ENCODE measurements at regions not wholly inside any gene's neighbourhood (a gene's known extent, or its start where the extent isn't known, plus 50 kb on each side); places are given as distances from the start of the nearest gene placed in this dataset.

- no peak for DNase-seq (ENCODE audit: extremely low spot score)
- POLR2A ChIA-PET = no interaction called here
- CTCF ChIA-PET = interaction anchor here (1.2 to 5.0 kb wide), 3 partner anchors 214 to 311 kb away, joined by 3 to 39 read pairs (median 13); no protein-coding TSS in a partner anchor
- TF ChIP-seq CTBP1 (IDR thresholded peaks at IDR 0.05; ENCODE audit: borderline replicate concordance) = no peak
- TF ChIP-seq FOXA1 (IDR thresholded peaks at IDR 0.05) = no peak
- no peak for TF ChIP-seq BHLHE40 (IDR thresholded peaks at IDR 0.05; ENCODE audit: borderline replicate concordance)
- TF ChIP-seq ZNF384 (IDR thresholded peaks at IDR 0.05) = no peak
- no peak for TF ChIP-seq SP1 (IDR thresholded peaks at IDR 0.05)
- no peak for TF ChIP-seq HDGF (IDR thresholded peaks at IDR 0.05; ENCODE audit: borderline replicate concordance)
- no peak for TF ChIP-seq L3MBTL2 (conservative IDR thresholded peaks at IDR 0.05)
- no peak for TF ChIP-seq ELF4 (IDR thresholded peaks at IDR 0.05)
- no peak for TF ChIP-seq FOXM1 (IDR thresholded peaks at IDR 0.05; ENCODE audit: borderline replicate concordance)
- TF ChIP-seq TARDBP (IDR thresholded peaks at IDR 0.05) = no peak
- TF ChIP-seq, protein P1, sequence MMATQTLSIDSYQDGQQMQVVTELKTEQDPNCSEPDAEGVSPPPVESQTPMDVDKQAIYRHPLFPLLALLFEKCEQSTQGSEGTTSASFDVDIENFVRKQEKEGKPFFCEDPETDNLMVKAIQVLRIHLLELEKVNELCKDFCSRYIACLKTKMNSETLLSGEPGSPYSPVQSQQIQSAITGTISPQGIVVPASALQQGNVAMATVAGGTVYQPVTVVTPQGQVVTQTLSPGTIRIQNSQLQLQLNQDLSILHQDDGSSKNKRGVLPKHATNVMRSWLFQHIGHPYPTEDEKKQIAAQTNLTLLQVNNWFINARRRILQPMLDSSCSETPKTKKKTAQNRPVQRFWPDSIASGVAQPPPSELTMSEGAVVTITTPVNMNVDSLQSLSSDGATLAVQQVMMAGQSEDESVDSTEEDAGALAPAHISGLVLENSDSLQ (IDR thresholded peaks at IDR 0.05) = no peak
- no peak for TF ChIP-seq NFRKB (IDR thresholded peaks at IDR 0.05)
- no peak for TF ChIP-seq FOXK2 (IDR thresholded peaks at IDR 0.05)
- no peak for TF ChIP-seq LEF1 (IDR thresholded peaks at IDR 0.05; ENCODE audit: borderline replicate concordance)
- TF ChIP-seq ARNT (IDR thresholded peaks at IDR 0.05) = no peak
These were observed 54.2 kb downstream of the SIX6 start for GRCh38 chr14:60563113-60563512.

GRCh38 chr14:60565211-60565610 is 56.3 kb downstream of the SIX6 start:
- ChIA-PET CTCF (interaction anchor here (0.7 to 5.0 kb wide), 3 partner anchors 216 to 720 kb away, joined by 4 to 39 read pairs (median 6); no protein-coding TSS in a partner anchor), POLR2A (no interaction called here)
- no peak for TF ChIP-seq L3MBTL2 (conservative IDR thresholded peaks at IDR 0.05)
- DNase-seq (ENCODE audit: extremely low spot score) = no peak

DNA sequence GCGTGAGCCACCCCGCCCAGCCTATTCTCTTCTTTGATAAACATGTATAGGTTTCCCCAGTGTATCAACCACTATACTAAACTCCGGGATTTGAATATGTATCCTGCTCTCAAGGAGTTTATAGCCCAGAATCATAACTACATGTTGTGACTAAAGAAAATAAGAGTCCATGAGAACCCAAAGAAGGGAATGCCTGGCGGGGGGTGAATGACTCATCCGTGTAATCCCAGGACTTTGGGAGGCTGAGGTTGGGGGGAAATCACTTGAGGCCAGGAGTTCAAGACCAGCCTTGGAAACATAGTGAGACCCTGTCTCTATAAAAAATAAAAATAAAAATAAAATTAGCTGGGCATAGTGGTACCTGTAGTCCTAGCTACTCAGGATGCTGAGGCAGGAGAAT is 57.2 kb downstream of the SIX6 start:
- DNase-seq (ENCODE audit: extremely low spot score) = no peak
- TF ChIP-seq SUZ12 (IDR thresholded peaks at IDR 0.05) (no peak), LEF1 (IDR thresholded peaks at IDR 0.05; ENCODE audit: borderline replicate concordance) (no peak), HDGF (IDR thresholded peaks at IDR 0.05; ENCODE audit: borderline replicate concordance) (no peak), BHLHE40 (IDR thresholded peaks at IDR 0.05; ENCODE audit: borderline replicate concordance) (no peak), FOXA1 (IDR thresholded peaks at IDR 0.05) (no peak), TARDBP (IDR thresholded peaks at IDR 0.05) (no peak), ZNF384 (IDR thresholded peaks at IDR 0.05) (no peak), L3MBTL2 (conservative IDR thresholded peaks at IDR 0.05) (no peak), SP1 (IDR thresholded peaks at IDR 0.05) (no peak)
- TF ChIP-seq, protein P1 (IDR thresholded peaks at IDR 0.05) = no peak
- POLR2A ChIA-PET = no interaction called here
- CTCF ChIA-PET = interaction anchor here (0.8 kb wide), 1 partner anchor 216 kb away, joined by 3 read pairs; no protein-coding TSS in a partner anchor

- POLR2A ChIA-PET = no interaction called here
- TF ChIP-seq NFRKB (IDR thresholded peaks at IDR 0.05) (no peak), LEF1 (IDR thresholded peaks at IDR 0.05; ENCODE audit: borderline replicate concordance) (no peak), TARDBP (IDR thresholded peaks at IDR 0.05) (no peak), FOXK2 (IDR thresholded peaks at IDR 0.05) (no peak), HDGF (IDR thresholded peaks at IDR 0.05; ENCODE audit: borderline replicate concordance) (no peak), SP1 (IDR thresholded peaks at IDR 0.05) (no peak), CTBP1 (IDR thresholded peaks at IDR 0.05; ENCODE audit: borderline replicate concordance) (no peak), ZNF384 (IDR thresholded peaks at IDR 0.05) (no peak), ELF4 (IDR thresholded peaks at IDR 0.05) (no peak), BHLHE40 (IDR thresholded peaks at IDR 0.05; ENCODE audit: borderline replicate concordance) (no peak), L3MBTL2 (conservative IDR thresholded peaks at IDR 0.05) (no peak), SUZ12 (IDR thresholded peaks at IDR 0.05) (no peak), ARNT (IDR thresholded peaks at IDR 0.05) (no peak), FOXM1 (IDR thresholded peaks at IDR 0.05; ENCODE audit: borderline replicate concordance) (no peak), FOXA1 (IDR thresholded peaks at IDR 0.05) (no peak)
- TF ChIP-seq, protein P1 (IDR thresholded peaks at IDR 0.05) = no peak
- DNase-seq (ENCODE audit: extremely low spot score) = no peak
- CTCF ChIA-PET = no interaction called here
These were observed 65.1 kb downstream of the SIX6 start for GRCh38 chr14:60573943-60574495.

DNA sequence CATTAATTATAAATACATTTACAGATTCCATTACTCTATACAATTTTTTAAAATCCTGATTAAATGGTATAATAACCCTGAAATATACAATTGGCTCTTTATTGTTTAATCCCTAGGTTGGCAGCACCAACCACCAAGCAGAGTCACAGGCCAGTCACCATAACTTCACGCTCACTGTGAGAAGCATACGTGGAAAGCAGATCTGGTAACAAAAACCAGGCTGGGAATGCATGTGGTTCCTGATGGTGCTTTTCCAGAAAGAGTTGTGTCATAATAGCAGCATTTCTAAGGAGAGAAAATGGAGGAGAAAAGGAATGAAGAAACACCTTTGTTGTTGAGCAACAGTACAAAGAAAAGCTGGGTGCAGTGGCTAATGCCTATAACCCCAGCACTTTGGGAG is 66.1 kb downstream of the SIX6 start:
- TF ChIP-seq FOXK2 (IDR thresholded peaks at IDR 0.05) = no peak
- TF ChIP-seq, protein P1 (IDR thresholded peaks at IDR 0.05) = no peak
- TF ChIP-seq CTBP1 (IDR thresholded peaks at IDR 0.05; ENCODE audit: borderline replicate concordance) = no peak
- no peak for TF ChIP-seq ELF4 (IDR thresholded peaks at IDR 0.05)
- TF ChIP-seq FOXM1 (IDR thresholded peaks at IDR 0.05; ENCODE audit: borderline replicate concordance) = no peak
- TF ChIP-seq SP1 (IDR thresholded peaks at IDR 0.05) = no peak
- no peak for TF ChIP-seq SUZ12 (IDR thresholded peaks at IDR 0.05)
- no peak for TF ChIP-seq L3MBTL2 (conservative IDR thresholded peaks at IDR 0.05)
- TF ChIP-seq TARDBP (IDR thresholded peaks at IDR 0.05) = no peak
- TF ChIP-seq NFRKB (IDR thresholded peaks at IDR 0.05) = no peak
- TF ChIP-seq BHLHE40 (IDR thresholded peaks at IDR 0.05; ENCODE audit: borderline replicate concordance) = no peak
- TF ChIP-seq FOXA1 (IDR thresholded peaks at IDR 0.05) = no peak
- no peak for TF ChIP-seq ARNT (IDR thresholded peaks at IDR 0.05)
- no peak for TF ChIP-seq LEF1 (IDR thresholded peaks at IDR 0.05; ENCODE audit: borderline replicate concordance)
- no peak for TF ChIP-seq ZNF384 (IDR thresholded peaks at IDR 0.05)
- TF ChIP-seq HDGF (IDR thresholded peaks at IDR 0.05; ENCODE audit: borderline replicate concordance) = no peak
- ChIA-PET CTCF (interaction anchor here (0.7 kb wide), 1 partner anchor 13 kb away, joined by 4 read pairs; no protein-coding TSS in a partner anchor), POLR2A (no interaction called here)
- no peak for DNase-seq (ENCODE audit: extremely low spot score)
